ENCODE measurements at regions not wholly inside any gene's neighbourhood (a gene's known extent, or its start where the extent isn't known, plus 50 kb on each side); places are given as distances from the start of the nearest gene placed in this dataset.

DNA sequence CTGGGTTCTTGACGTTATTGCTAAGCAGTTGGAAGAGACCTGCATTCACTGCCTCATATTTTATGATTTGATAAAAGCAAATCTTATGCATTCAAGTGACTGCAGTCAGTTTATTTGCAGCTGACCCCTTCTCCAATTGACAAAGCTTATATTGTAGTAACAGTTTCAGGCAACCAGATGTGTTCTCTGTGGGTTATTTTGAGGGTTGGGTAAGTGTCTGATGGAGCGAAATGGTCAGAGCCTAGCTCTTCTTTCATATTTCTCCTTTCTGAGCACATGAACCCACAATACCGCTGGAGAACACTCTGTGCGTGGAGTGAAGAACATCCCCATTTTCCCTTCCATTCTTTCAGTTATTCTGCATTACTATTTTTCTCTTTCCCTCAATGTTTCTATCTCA is 125.8 kb upstream of the KCNH8 start:
- no peak overlapping the region for H3K9ac ChIP-seq (ENCODE audit: control insufficient read depth, extremely low read depth, insufficient read depth, low read length)
- H3K9me3 ChIP-seq (ENCODE audit: control insufficient read depth, low read depth, low read length): no peaks in the 10 kb centered on the region
- FAIRE-seq (no peak), DNase-seq (ENCODE audit: low read depth, low spot score) (no peak)
- dilution Hi-C loops (cut with MboI; ENCODE audit: extremely low pct_ligation_motif_present, low sequenced_read_pairs): no loop called here
- no peaks in the 10 kb centered on the region for H3K79me2 ChIP-seq (ENCODE audit: control insufficient read depth, insufficient read depth, low read length)
- TF ChIP-seq, protein P1, sequence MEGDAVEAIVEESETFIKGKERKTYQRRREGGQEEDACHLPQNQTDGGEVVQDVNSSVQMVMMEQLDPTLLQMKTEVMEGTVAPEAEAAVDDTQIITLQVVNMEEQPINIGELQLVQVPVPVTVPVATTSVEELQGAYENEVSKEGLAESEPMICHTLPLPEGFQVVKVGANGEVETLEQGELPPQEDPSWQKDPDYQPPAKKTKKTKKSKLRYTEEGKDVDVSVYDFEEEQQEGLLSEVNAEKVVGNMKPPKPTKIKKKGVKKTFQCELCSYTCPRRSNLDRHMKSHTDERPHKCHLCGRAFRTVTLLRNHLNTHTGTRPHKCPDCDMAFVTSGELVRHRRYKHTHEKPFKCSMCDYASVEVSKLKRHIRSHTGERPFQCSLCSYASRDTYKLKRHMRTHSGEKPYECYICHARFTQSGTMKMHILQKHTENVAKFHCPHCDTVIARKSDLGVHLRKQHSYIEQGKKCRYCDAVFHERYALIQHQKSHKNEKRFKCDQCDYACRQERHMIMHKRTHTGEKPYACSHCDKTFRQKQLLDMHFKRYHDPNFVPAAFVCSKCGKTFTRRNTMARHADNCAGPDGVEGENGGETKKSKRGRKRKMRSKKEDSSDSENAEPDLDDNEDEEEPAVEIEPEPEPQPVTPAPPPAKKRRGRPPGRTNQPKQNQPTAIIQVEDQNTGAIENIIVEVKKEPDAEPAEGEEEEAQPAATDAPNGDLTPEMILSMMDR (optimal IDR thresholded peaks at IDR 0.05 in 1 of 3, IDR thresholded peaks at IDR 0.05 in 1 of 3, conservative IDR thresholded peaks at IDR 0.05 in 1 of 3; ENCODE audit: extremely low read depth in 1 of 3, insufficient read depth in 2 of 3, low read length in 3 of 3): no peak
- no peak for TF ChIP-seq EZH2 (IDR thresholded peaks at IDR 0.05; ENCODE audit: low read length)
- H3K9me1 ChIP-seq (ENCODE audit: control insufficient read depth, extremely low read depth, insufficient read depth, low read length): no peaks in the 10 kb centered on the region
- no peaks in the 10 kb centered on the region for H3K27me3 ChIP-seq (ENCODE audit: control insufficient read depth, extremely low read depth, insufficient read depth, low read length)
- no peaks in the 10 kb centered on the region for H3K4me1 ChIP-seq (ENCODE audit: control insufficient read depth, extremely low read depth, insufficient read depth, low read length)
- H3K4me3 ChIP-seq (ENCODE audit: control insufficient read depth in 2 of 3, extremely low read depth in 1 of 3, insufficient read depth in 2 of 3, low read depth in 1 of 3, low read length in 3 of 3): no peak overlapping the region
- no peak overlapping the region for H3K27ac ChIP-seq (ENCODE audit: control insufficient read depth, insufficient read depth, low read length)
- H2AFZ ChIP-seq (ENCODE audit: control insufficient read depth, low read length): no peak overlapping the region
- H3K36me3 ChIP-seq (ENCODE audit: control insufficient read depth in 2 of 2, extremely low read depth in 1 of 2, insufficient read depth in 2 of 2, low read length in 2 of 2): no peaks in the 10 kb centered on the region
- H3K4me2 ChIP-seq (ENCODE audit: control insufficient read depth, extremely low read depth, insufficient read depth, low read depth, low read length): no peak overlapping the region
- no peaks in the 10 kb centered on the region for H4K20me1 ChIP-seq (ENCODE audit: control insufficient read depth, extremely low read depth, insufficient read depth, low read length)

DNA sequence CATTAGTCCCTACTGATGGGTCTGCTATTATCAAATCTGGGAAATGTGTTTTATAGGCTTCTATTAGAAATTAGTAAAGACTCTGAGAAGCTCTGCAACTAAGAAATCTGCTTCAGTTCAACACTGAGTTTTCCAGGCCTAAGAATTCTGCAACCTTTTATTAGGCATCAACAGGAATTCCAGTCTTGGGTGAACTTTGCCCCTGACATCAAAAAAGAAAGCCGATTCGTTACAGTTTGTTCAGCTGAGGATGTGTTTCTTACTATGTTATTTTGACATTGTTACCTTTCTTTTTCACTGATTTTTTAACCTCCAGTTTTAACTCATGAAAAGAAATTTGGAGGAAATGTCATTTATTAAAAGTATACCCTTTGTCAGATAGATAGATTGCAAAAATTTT is 131.5 kb upstream of the KCNH8 start:
- H3K4me3 ChIP-seq (ENCODE audit: control insufficient read depth in 2 of 3, extremely low read depth in 1 of 3, insufficient read depth in 2 of 3, low read depth in 1 of 3, low read length in 3 of 3): no peak overlapping the region
- H3K9ac ChIP-seq (ENCODE audit: control insufficient read depth, extremely low read depth, insufficient read depth, low read length): no peak overlapping the region
- no peaks in the 10 kb centered on the region for H3K9me3 ChIP-seq (ENCODE audit: control insufficient read depth, low read depth, low read length)
- dilution Hi-C loops (cut with MboI; ENCODE audit: extremely low pct_ligation_motif_present, low sequenced_read_pairs): no loop called here
- no peaks in the 10 kb centered on the region for H3K36me3 ChIP-seq (ENCODE audit: control insufficient read depth in 2 of 2, extremely low read depth in 1 of 2, insufficient read depth in 2 of 2, low read length in 2 of 2)
- no peaks in the 10 kb centered on the region for H3K4me1 ChIP-seq (ENCODE audit: control insufficient read depth, extremely low read depth, insufficient read depth, low read length)
- H2AFZ ChIP-seq (ENCODE audit: control insufficient read depth, low read length): no peak overlapping the region
- DNase-seq (ENCODE audit: low read depth, low spot score) (no peak), FAIRE-seq (no peak)
- no peaks in the 10 kb centered on the region for H3K79me2 ChIP-seq (ENCODE audit: control insufficient read depth, insufficient read depth, low read length)
- H3K27me3 ChIP-seq (ENCODE audit: control insufficient read depth, extremely low read depth, insufficient read depth, low read length): no peaks in the 10 kb centered on the region
- no peaks in the 10 kb centered on the region for H4K20me1 ChIP-seq (ENCODE audit: control insufficient read depth, extremely low read depth, insufficient read depth, low read length)
- no peaks in the 10 kb centered on the region for H3K9me1 ChIP-seq (ENCODE audit: control insufficient read depth, extremely low read depth, insufficient read depth, low read length)
- TF ChIP-seq EZH2 (IDR thresholded peaks at IDR 0.05; ENCODE audit: low read length): no peak
- TF ChIP-seq, protein P1 (optimal IDR thresholded peaks at IDR 0.05 in 1 of 3, IDR thresholded peaks at IDR 0.05 in 1 of 3, conservative IDR thresholded peaks at IDR 0.05 in 1 of 3; ENCODE audit: extremely low read depth in 1 of 3, insufficient read depth in 2 of 3, low read length in 3 of 3): no peak
- H3K27ac ChIP-seq (ENCODE audit: control insufficient read depth, insufficient read depth, low read length): no peak overlapping the region
- H3K4me2 ChIP-seq (ENCODE audit: control insufficient read depth, extremely low read depth, insufficient read depth, low read depth, low read length): no peak overlapping the region

Data from keratinocyte (primary cell).